OCI-LY1 (cell line): ENCODE measurements at regions not wholly inside any gene's neighbourhood (a gene's known extent, or its start where the extent isn't known, plus 50 kb on each side); places are given as distances from the start of the nearest gene placed in this dataset.

Experiments
- CTCF ChIP-seq: fragments of 200-600 bp; sonication (generic), shearing (Covaris generic); IDR thresholded peaks from 2 replicates; pipeline ENCODE4 v1.5.1; 2017; ENCODE audit warnings: mild to moderate bottlenecking, antibody characterized with exemption, low read length, moderate library complexity, mixed read lengths
- EZH2 ChIP-seq: fragments of 200-600 bp; sonication (generic), shearing (Covaris generic); IDR thresholded peaks from 2 replicates; pipeline ENCODE4 v1.8.0; 2017; ENCODE audit warnings: borderline replicate concordance, mixed run types, mild to moderate bottlenecking, antibody characterized with exemption, low read length, moderate library complexity, mixed read lengths

- TF ChIP-seq CTCF (no peak), EZH2 (no peak)
Measured at GRCh38 chr16:10332775-10333174, 53.1 kb upstream of the ATF7IP2 start.
